Activated CD8-positive, alpha-beta memory T cell treated with anti-CD3 and anti-CD28 coated beads for 36 hours (primary cell): ENCODE measurements at regions not wholly inside any gene's neighbourhood (a gene's known extent, or its start where the extent isn't known, plus 50 kb on each side); places are given as distances from the start of the nearest gene placed in this dataset.
"Not testable (repeated sequence)": the region's sequence is repeated elsewhere in the genome, so short reads cannot be mapped to it uniquely, and the experiment has no call there.

Source experiments
- CTCF ChIA-PET: fragments of 350-600 bp; sonication (Branson Sonifier 250); formaldehyde crosslinking; loops from one replicate; lab custom pipeline; 2021; ENCODE audit warnings: antibody characterized with exemption; lab: Charles Lee
- POLR2A ChIA-PET: fragments of 350-600 bp; sonication (Branson Sonifier 250); formaldehyde crosslinking; loops from one replicate; lab custom pipeline; 2021; ENCODE audit warnings: antibody characterized with exemption; lab: Charles Lee

- CTCF ChIA-PET, result no interaction called here
- POLR2A ChIA-PET, result no interaction called here
These were observed 288.4 kb downstream of the DAD1 start for GRCh38 chr14:22300646-22301045.

- POLR2A ChIA-PET, result no interaction called here
- CTCF ChIA-PET, result no interaction called here
These were observed 291.6 kb downstream of the DAD1 start for GRCh38 chr14:22297376-22297775.

GRCh38 chr14:22296722-22297121 is 292.3 kb downstream of the DAD1 start:
- CTCF ChIA-PET, result no interaction called here
- POLR2A ChIA-PET, result no interaction called here

- POLR2A ChIA-PET, result no interaction called here
These were observed 292.9 kb downstream of the DAD1 start for GRCh38 chr14:22296088-22296487.

GRCh38 chr14:22291406-22291805 is 297.6 kb downstream of the DAD1 start:
- CTCF ChIA-PET, result no interaction called here
- POLR2A ChIA-PET, result no interaction called here

More at GRCh38 chr14:22296088-22296487, 292.9 kb downstream of the DAD1 start:
- CTCF ChIA-PET, result no interaction called here

GRCh38 chr14:22289570-22289969 is 299.5 kb downstream of the DAD1 start:
- ChIA-PET CTCF (no interaction called here), POLR2A (no interaction called here)

- ChIA-PET CTCF (no interaction called here), POLR2A (no interaction called here)
These were observed 303.0 kb downstream of the DAD1 start for GRCh38 chr14:22285991-22286390.

- CTCF ChIA-PET, result no interaction called here
- POLR2A ChIA-PET, result no interaction called here
These were observed 306.1 kb downstream of the DAD1 start for GRCh38 chr14:22282949-22283348.

GRCh38 chr14:22282417-22282816 is 306.6 kb downstream of the DAD1 start:
- CTCF ChIA-PET, result no interaction called here
- POLR2A ChIA-PET, result no interaction called here

- POLR2A ChIA-PET, result interaction anchor here (0.6 kb wide), 1 partner anchor 69 kb away, joined by 3 read pairs; no protein-coding TSS in a partner anchor
- CTCF ChIA-PET, result not testable (repeated sequence)
These were observed 307.6 kb downstream of the DAD1 start for GRCh38 chr14:22281447-22281874.

GRCh38 chr14:22280497-22281316 is 308.3 kb downstream of the DAD1 start:
- ChIA-PET CTCF (no interaction called here), POLR2A (interaction anchor here (0.6 kb wide), 2 partner anchors 70 to 230 kb away, joined by 3 to 15 read pairs; no protein-coding TSS in a partner anchor)

GRCh38 chr14:22276913-22277816 is 311.9 kb downstream of the DAD1 start:
- POLR2A ChIA-PET, result no interaction called here
- CTCF ChIA-PET, result no interaction called here

- CTCF ChIA-PET, result no interaction called here
- POLR2A ChIA-PET, result no interaction called here
These were observed 316.9 kb downstream of the DAD1 start for GRCh38 chr14:22271838-22272799.

GRCh38 chr14:22268875-22269274 is 320.1 kb downstream of the DAD1 start:
- POLR2A ChIA-PET, result interaction anchor here (0.7 kb wide), 1 partner anchor 241 kb away, joined by 3 read pairs; no protein-coding TSS in a partner anchor

GRCh38 chr14:22266683-22267082 is 322.3 kb downstream of the DAD1 start:
- CTCF ChIA-PET, result no interaction called here
- POLR2A ChIA-PET, result no interaction called here

More at GRCh38 chr14:22268875-22269274, 320.1 kb downstream of the DAD1 start:
- CTCF ChIA-PET, result no interaction called here

GRCh38 chr14:22266142-22266442 is 322.9 kb downstream of the DAD1 start:
- ChIA-PET POLR2A (no interaction called here), CTCF (no interaction called here)

GRCh38 chr14:22265319-22266141 is 323.5 kb downstream of the DAD1 start:
- CTCF ChIA-PET, result no interaction called here
- POLR2A ChIA-PET, result no interaction called here

- POLR2A ChIA-PET, result no interaction called here
- CTCF ChIA-PET, result no interaction called here
These were observed 324.3 kb downstream of the DAD1 start for GRCh38 chr14:22264759-22265158.
